ENCODE measurements at regions not wholly inside any gene's neighbourhood (a gene's known extent, or its start where the extent isn't known, plus 50 kb on each side); places are given as distances from the start of the nearest gene placed in this dataset.

- no peaks in the 10 kb centered on the region for H3K27me3 ChIP-seq (ENCODE audit: insufficient read depth)
- H3K79me2 ChIP-seq (replicated peaks; ENCODE audit: insufficient read depth), result no peaks in the 10 kb centered on the region
- Mint-ChIP-seq H3K4me1 (peaks cover 2% of the 10 kb centered on the region; the same call in 1 of the 3 replicates), H3K9me3 (no peaks in the 10 kb centered on the region), H3K4me3 (no peak overlapping the region), H3K36me3 (ENCODE audit: low read depth) (no peaks in the 10 kb centered on the region), H3K27ac (no peak overlapping the region), H3K27me3 (ENCODE audit: insufficient read depth, low read depth, poor library complexity) (no peaks in the 10 kb centered on the region)
- no peaks in the 10 kb centered on the region for H4K20me1 ChIP-seq (replicated peaks; ENCODE audit: insufficient read depth)
- DNase-seq (ENCODE audit: low spot score) (no peak), ATAC-seq (no peak)
- no peaks in the 10 kb centered on the region for H3K9me2 ChIP-seq (ENCODE audit: insufficient read depth)
- TF ChIP-seq ZNF114 (CRISPR knock-in tag; IDR thresholded peaks at IDR 0.05), result no peak
- TF ChIP-seq ZNF331 (CRISPR knock-in tag; IDR thresholded peaks at IDR 0.05; ENCODE audit: low read depth), result no peak
- TF ChIP-seq CTCF (conservative IDR thresholded peaks at IDR 0.05; ENCODE audit: low read depth in 2 of 2), result no peak
- TF ChIP-seq STAT1 (IDR thresholded peaks at IDR 0.05; ENCODE audit: unreplicated experiment), result no peak
- TF ChIP-seq EZH2phosphoT487 (IDR thresholded peaks at IDR 0.05; ENCODE audit: unreplicated experiment), result no peak
- TF ChIP-seq NANOG (IDR thresholded peaks at IDR 0.05; ENCODE audit: borderline replicate concordance), result no peak
- no peak for TF ChIP-seq EZH2 (IDR thresholded peaks at IDR 0.05; ENCODE audit: low read depth, unreplicated experiment)
- no peak for TF ChIP-seq REST (IDR thresholded peaks at IDR 0.05; ENCODE audit: unreplicated experiment)
- TF ChIP-seq JUNB (IDR thresholded peaks at IDR 0.05; ENCODE audit: unreplicated experiment), result no peak
- no peak for TF ChIP-seq CREB1 (CRISPR knock-in tag; IDR thresholded peaks at IDR 0.05; ENCODE audit: low read depth)
- TF ChIP-seq ETS1 (IDR thresholded peaks at IDR 0.05), result no peak
- TF ChIP-seq POLR2AphosphoS5 (IDR thresholded peaks at IDR 0.05; ENCODE audit: low read depth), result no peak
- no peak for TF ChIP-seq ZNF462 (CRISPR knock-in tag; IDR thresholded peaks at IDR 0.05)
- no peaks in the 10 kb centered on the region for H3K36me3 ChIP-seq (ENCODE audit: insufficient read depth)
- no peak overlapping the region for H3K4me2 ChIP-seq
- H3K27ac ChIP-seq (ENCODE audit: low read depth), result no peak overlapping the region
- no peaks in the 10 kb centered on the region for H3F3A ChIP-seq (replicated peaks; ENCODE audit: low read depth)
- H3K4me1 ChIP-seq (ENCODE audit: insufficient read depth), result no peaks in the 10 kb centered on the region
- no peak overlapping the region for H3K4me3 ChIP-seq
- H2AFZ ChIP-seq, result no peak overlapping the region
Observed at GRCh38 chr2:155393406-155393805, 694.9 kb downstream of the KCNJ3 start.

Data from GM23338 (cell line).